PC-9 (cell line): ENCODE measurements at regions not wholly inside any gene's neighbourhood (a gene's known extent, or its start where the extent isn't known, plus 50 kb on each side); places are given as distances from the start of the nearest gene placed in this dataset.

Experiments used
- BruUV-seq: library from RNA; stranded (reverse); fragments of 400-500 nt; replicated peaks from 2 replicates; lab custom pipeline; 2021; lab: Mats Ljungman, UMichigan
- CTCF ChIA-PET: fragments of 300-600 bp; sonication (Branson Sonifier 250); formaldehyde crosslinking; loops from one replicate; lab custom pipeline; 2022; ENCODE audit warnings: antibody characterized with exemption; lab: Charles Lee
- POLR2A ChIA-PET: fragments of 300-600 bp; sonication (Branson Sonifier 250); formaldehyde crosslinking; loops from one replicate; lab custom pipeline; 2022; ENCODE audit warnings: antibody characterized with exemption; ENCODE audit not compliant: unreplicated experiment; lab: Charles Lee
- DNase-seq, 2 experiments: peaks; one replicate each; pipeline versions ENCODE4 v3.0.0 to v3.0.0-alpha.2; 2015 to 2022; ENCODE audit warnings: mixed read lengths in 1 of 2
- H2AFZ ChIP-seq: fragments of 200-600 bp; sonication (generic); 2 replicates; pipeline ENCODE4 v1.8.1; 2017; ENCODE audit warnings: antibody characterized with exemption
- H3F3A ChIP-seq: fragments of 200-600 bp; sonication (generic); 2 replicates; pipeline ENCODE4 v1.8.1; 2017; ENCODE audit warnings: antibody characterized with exemption, mild to moderate bottlenecking, low read depth; ENCODE audit not compliant: insufficient read depth
- H3K27ac ChIP-seq: fragments of 200-600 bp; sonication (generic); 2 replicates; pipeline ENCODE4 v1.6.1; 2016; ENCODE audit warnings: mixed run types
- H3K27me3 ChIP-seq: fragments of 200-600 bp; sonication (generic); 2 replicates; pipeline ENCODE4 v1.6.1; 2016; ENCODE audit warnings: low read depth, mixed run types; ENCODE audit not compliant: insufficient read depth
- H3K36me3 ChIP-seq: fragments of 200-600 bp; sonication (generic); 2 replicates; pipeline ENCODE4 v1.6.1; 2016; ENCODE audit warnings: low read depth, mixed run types
- H3K4me1 ChIP-seq: fragments of 200-600 bp; sonication (generic); replicated peaks from 2 replicates; pipeline ENCODE4 v1.6.1; 2016; ENCODE audit warnings: mixed run types; ENCODE audit not compliant: insufficient read depth
- H3K4me2 ChIP-seq: fragments of 200-600 bp; sonication (generic); 2 replicates; pipeline ENCODE4 v1.6.1; 2017; ENCODE audit warnings: mixed run types
- H3K4me3 ChIP-seq: fragments of 200-600 bp; sonication (generic); 2 replicates; pipeline ENCODE4 v1.6.1; 2016; ENCODE audit warnings: mixed run types
- H3K79me2 ChIP-seq: fragments of 200-600 bp; sonication (generic); 2 replicates; pipeline ENCODE4 v1.6.1; 2017; ENCODE audit warnings: low read depth, mixed run types
- H3K9me2 ChIP-seq: fragments of 200-600 bp; sonication (generic); 2 replicates; pipeline ENCODE4 v1.8.1; 2017; ENCODE audit warnings: mild to moderate bottlenecking; ENCODE audit not compliant: insufficient read depth
- H3K9me3 ChIP-seq: fragments of 200-600 bp; sonication (generic); 2 replicates; pipeline ENCODE4 v1.8.1; 2016; ENCODE audit warnings: low read depth; ENCODE audit not compliant: insufficient read depth
- H4K20me1 ChIP-seq: fragments of 200-600 bp; sonication (generic); 2 replicates; pipeline ENCODE4 v1.8.1; 2017; ENCODE audit not compliant: insufficient read depth
- CTCF ChIP-seq: fragments of 200-600 bp; sonication (generic); conservative IDR thresholded peaks from 2 replicates; pipeline ENCODE4 v1.6.1; 2017; ENCODE audit warnings: mixed run types, antibody characterized with exemption, mild to moderate bottlenecking, moderate library complexity
- EZH2 ChIP-seq: fragments of 200-600 bp; sonication (generic); IDR thresholded peaks from 2 replicates; pipeline ENCODE4 v1.8.0; 2017; ENCODE audit warnings: antibody characterized with exemption, low read depth
- intact Hi-C: fragments of 100-400 bp; cut with micrococcal nuclease; formaldehyde crosslinking; loops from one replicate; pipeline ENCODE4 v1.10.0; 2022; ENCODE audit not compliant: unreplicated experiment

- Histone ChIP-seq H3K36me3 (no peaks in the 10 kb centered on the region), H3K4me2 (no peak overlapping the region), H3K79me2 (no peaks in the 10 kb centered on the region), H4K20me1 (no peaks in the 10 kb centered on the region), H3K4me3 (no peak overlapping the region), H3K9me2 (no peaks in the 10 kb centered on the region), H2AFZ (no peak overlapping the region), H3K9me3 (no peaks in the 10 kb centered on the region), H3K4me1 (no peaks in the 10 kb centered on the region), H3K27ac (no peak overlapping the region), H3K27me3 (peaks cover 46% of the 10 kb centered on the region), H3F3A (no peaks in the 10 kb centered on the region)
- DNase-seq, result no peak
- POLR2A ChIA-PET, result no interaction called here
- intact Hi-C loops, result no loop called here
- TF ChIP-seq EZH2, result no peak
- TF ChIP-seq CTCF, result no peak
- CTCF ChIA-PET, result no interaction called here
- BruUV-seq, result no TSS peak
Measured at GRCh38 chr1:4972761-4973320, 318.4 kb downstream of the AJAP1 start.

GRCh38 chr1:4971666-4972065, 317.3 kb downstream of the AJAP1 start:
- Histone ChIP-seq H2AFZ (no peak overlapping the region), H4K20me1 (no peaks in the 10 kb centered on the region), H3K27ac (no peak overlapping the region), H3K4me1 (no peaks in the 10 kb centered on the region), H3K9me2 (no peaks in the 10 kb centered on the region), H3F3A (no peaks in the 10 kb centered on the region), H3K4me3 (no peak overlapping the region), H3K9me3 (no peaks in the 10 kb centered on the region), H3K27me3 (peaks cover 35% of the 10 kb centered on the region), H3K79me2 (no peaks in the 10 kb centered on the region), H3K36me3 (no peaks in the 10 kb centered on the region), H3K4me2 (no peak overlapping the region)
- BruUV-seq, result no TSS peak
- intact Hi-C loops, result no loop called here
- POLR2A ChIA-PET, result no interaction called here
- TF ChIP-seq EZH2, result no peak
- no peak for TF ChIP-seq CTCF
- no peak for DNase-seq
- CTCF ChIA-PET, result no interaction called here

- Histone ChIP-seq H3K4me2 (no peak overlapping the region), H2AFZ (no peak overlapping the region), H4K20me1 (no peaks in the 10 kb centered on the region), H3K27ac (no peak overlapping the region), H3K4me3 (no peak overlapping the region), H3K9me3 (no peaks in the 10 kb centered on the region), H3K79me2 (no peaks in the 10 kb centered on the region), H3K9me2 (no peaks in the 10 kb centered on the region), H3K4me1 (no peaks in the 10 kb centered on the region), H3K36me3 (no peaks in the 10 kb centered on the region), H3K27me3 (peaks cover 25% of the 10 kb centered on the region), H3F3A (no peaks in the 10 kb centered on the region)
- DNase-seq, result no peak
- intact Hi-C loops, result no loop called here
- TF ChIP-seq CTCF (no peak), EZH2 (no peak)
- ChIA-PET POLR2A (no interaction called here), CTCF (no interaction called here)
- BruUV-seq, result no TSS peak
Measured at GRCh38 chr1:4970532-4970931, 316.1 kb downstream of the AJAP1 start.
